ENCODE measurements at regions not wholly inside any gene's neighbourhood (a gene's known extent, or its start where the extent isn't known, plus 50 kb on each side); places are given as distances from the start of the nearest gene placed in this dataset.

DNA sequence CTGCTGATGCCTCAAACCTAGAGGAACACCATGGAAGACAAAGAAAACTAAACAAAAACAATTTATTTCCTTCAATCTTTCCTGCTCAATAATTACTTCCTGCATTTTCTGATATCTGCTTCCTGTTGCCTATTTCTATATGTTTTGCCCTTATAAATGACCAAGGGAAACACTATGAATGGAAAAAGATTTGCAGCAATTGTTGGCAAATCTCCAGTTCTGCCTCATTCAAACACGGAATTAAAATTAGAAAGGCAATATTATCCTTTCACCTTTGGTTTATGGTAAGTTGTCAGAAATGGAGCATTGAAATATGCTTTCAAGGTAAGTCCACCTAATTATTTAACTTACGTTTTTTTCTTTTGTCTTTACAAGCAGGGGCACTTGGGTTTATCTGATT is 552.2 kb upstream of the ANKRD30A start:
- TF ChIP-seq, protein P1, sequence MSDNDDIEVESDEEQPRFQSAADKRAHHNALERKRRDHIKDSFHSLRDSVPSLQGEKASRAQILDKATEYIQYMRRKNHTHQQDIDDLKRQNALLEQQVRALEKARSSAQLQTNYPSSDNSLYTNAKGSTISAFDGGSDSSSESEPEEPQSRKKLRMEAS (IDR thresholded peaks at IDR 0.05; ENCODE audit: low read depth, low read length) = no peak
- TF ChIP-seq CTCF (IDR thresholded peaks at IDR 0.05; ENCODE audit: low read depth, low read length) (no peak), POLR2A (IDR thresholded peaks at IDR 0.05; ENCODE audit: extremely low read depth, insufficient read length) (no peak)
